Neural progenitor cell (in vitro differentiated cells): ENCODE measurements at regions not wholly inside any gene's neighbourhood (a gene's known extent, or its start where the extent isn't known, plus 50 kb on each side); places are given as distances from the start of the nearest gene placed in this dataset.

Experiments used
- DNase-seq: peaks from one replicate; pipeline ENCODE4 v3.0.0-alpha.2; 2016; ENCODE audit warnings: low spot score
- H2AFZ ChIP-seq: fragments of 200-600 bp; sonication (generic); replicated peaks from 2 replicates; pipeline ENCODE4 v1.6.1; 2016; ENCODE audit warnings: antibody characterized with exemption
- H3F3A ChIP-seq: fragments of 200-600 bp; sonication (generic); 2 replicates; pipeline ENCODE4 v1.6.1; 2016; ENCODE audit warnings: antibody characterized with exemption, low read depth
- H3K27ac ChIP-seq: fragments of 200-600 bp; sonication (generic); 2 replicates; pipeline ENCODE4 v1.5.1; 2016; ENCODE audit warnings: mild to moderate bottlenecking
- H3K27me3 ChIP-seq: fragments of 200-600 bp; sonication (generic); 2 replicates; pipeline ENCODE4 v1.6.1; 2016; ENCODE audit warnings: mild to moderate bottlenecking, moderate library complexity
- H3K36me3 ChIP-seq: fragments of 200-600 bp; sonication (generic); 2 replicates; pipeline ENCODE4 v1.5.1; 2016
- H3K4me1 ChIP-seq: fragments of 200-600 bp; sonication (generic); 2 replicates; pipeline ENCODE4 v1.6.1; 2016; ENCODE audit warnings: mixed run types
- H3K4me2 ChIP-seq: fragments of 200-600 bp; sonication (generic); 2 replicates; pipeline ENCODE4 v1.6.1; 2016
- H3K4me3 ChIP-seq: fragments of 200-600 bp; sonication (generic); 2 replicates; pipeline ENCODE4 v1.5.1; 2016
- H3K79me2 ChIP-seq: fragments of 200-600 bp; sonication (generic); 2 replicates; pipeline ENCODE4 v1.6.1; 2016; ENCODE audit warnings: low read depth
- H3K9ac ChIP-seq: fragments of 200-600 bp; sonication (generic); 2 replicates; pipeline ENCODE4 v1.6.1; 2016
- H3K9me3 ChIP-seq: fragments of 200-600 bp; sonication (generic); 2 replicates; pipeline ENCODE4 v1.5.1; 2016; ENCODE audit warnings: low read depth
- H4K20me1 ChIP-seq: fragments of 200-600 bp; sonication (generic); 2 replicates; pipeline ENCODE4 v1.6.1; 2016; ENCODE audit warnings: low read depth
- H3K27ac Mint-ChIP-seq: 3 replicates; pipeline ENCODE4 v1.8.0; 2021; ENCODE audit warnings: mixed read lengths
- H3K27me3 Mint-ChIP-seq: 2 replicates; pipeline ENCODE4 v1.8.0; 2022; ENCODE audit warnings: low read depth, mild to moderate bottlenecking, inconsistent platforms, moderate library complexity, mixed read lengths; ENCODE audit not compliant: insufficient read depth
- H3K36me3 Mint-ChIP-seq: 3 replicates; pipeline ENCODE4 v1.8.0; 2021; ENCODE audit warnings: mixed read lengths
- H3K4me1 Mint-ChIP-seq: 3 replicates; pipeline ENCODE4 v1.8.0; 2021; ENCODE audit warnings: mixed read lengths
- H3K4me3 Mint-ChIP-seq: 3 replicates; pipeline ENCODE4 v1.8.0; 2021; ENCODE audit warnings: mild to moderate bottlenecking, moderate library complexity, mixed read lengths
- H3K9me3 Mint-ChIP-seq: 3 replicates; pipeline ENCODE4 v1.8.0; 2020; ENCODE audit warnings: mixed read lengths
- CTCF ChIP-seq: fragments of 200-600 bp; sonication (generic); IDR thresholded peaks from 2 replicates; pipeline ENCODE4 v1.5.1; 2017; ENCODE audit warnings: antibody characterized with exemption, mild to moderate bottlenecking
- EZH2 ChIP-seq: fragments of 200-600 bp; sonication (generic); IDR thresholded peaks from 2 replicates; pipeline ENCODE4 v1.6.1; 2017; ENCODE audit warnings: antibody characterized with exemption, mild to moderate bottlenecking, moderate library complexity
- EZH2phosphoT487 ChIP-seq: fragments of 200-600 bp; sonication (generic); IDR thresholded peaks from 2 replicates; pipeline ENCODE4 v1.6.1; 2017; ENCODE audit warnings: antibody characterized with exemption

GRCh38 chr6:147947521-147947920 lies 395.1 kb upstream of the SASH1 start:
- Histone ChIP-seq H4K20me1 (no peaks in the 10 kb centered on the region), H3K4me1 (no peaks in the 10 kb centered on the region), H2AFZ (no peak overlapping the region), H3K9ac (no peak overlapping the region), H3K27ac (no peak overlapping the region), H3K36me3 (no peaks in the 10 kb centered on the region), H3F3A (no peaks in the 10 kb centered on the region), H3K27me3 (no peaks in the 10 kb centered on the region), H3K4me3 (no peak overlapping the region), H3K4me2 (no peak overlapping the region), H3K79me2 (no peaks in the 10 kb centered on the region), H3K9me3 (no peaks in the 10 kb centered on the region)
- DNase-seq = no peak
- Mint-ChIP-seq H3K4me1 (peaks cover 20% of the 10 kb centered on the region), H3K36me3 (peaks cover 18% of the 10 kb centered on the region), H3K9me3 (peaks cover 26% of the 10 kb centered on the region), H3K27me3 (peaks cover 13% of the 10 kb centered on the region), H3K4me3 (no peak overlapping the region), H3K27ac (no peak overlapping the region)
- TF ChIP-seq EZH2phosphoT487 (no peak), CTCF (no peak), EZH2 (no peak)

DNA sequence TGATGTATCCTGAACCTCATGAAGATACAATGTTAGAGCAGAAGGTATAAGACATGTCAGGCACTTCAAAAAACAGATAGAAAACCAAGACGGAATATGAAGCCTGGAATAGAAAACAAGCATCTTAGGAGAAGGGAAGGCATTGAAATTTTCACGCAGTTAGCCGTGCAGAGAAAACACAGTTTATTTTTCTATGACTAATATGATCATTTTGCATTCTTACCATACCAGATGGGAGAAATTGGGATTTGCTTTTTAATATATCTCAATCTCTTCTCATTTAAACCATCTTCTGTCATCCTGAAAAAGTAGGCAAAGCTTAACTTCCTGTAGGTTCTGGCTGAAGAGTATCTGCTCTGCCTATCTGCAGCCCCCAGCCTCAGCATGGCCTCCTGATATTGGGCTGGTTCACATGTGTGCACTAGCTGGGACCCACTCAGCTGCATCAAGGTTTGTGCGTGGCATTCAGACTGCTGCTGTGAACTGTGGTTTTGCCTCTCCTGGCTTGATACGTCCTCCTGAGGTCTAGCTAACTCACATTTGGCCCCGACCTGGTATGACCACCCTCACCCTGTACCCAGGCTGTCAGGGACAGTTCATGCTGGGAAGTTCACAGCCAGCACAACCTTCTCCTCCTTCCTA lies 392.5 kb upstream of the SASH1 start:
- Mint-ChIP-seq H3K27ac (no peak overlapping the region), H3K4me3 (no peak overlapping the region), H3K4me1 (peaks cover 16% of the 10 kb centered on the region), H3K27me3 (peaks cover 2% of the 10 kb centered on the region), H3K9me3 (peaks cover 8% of the 10 kb centered on the region), H3K36me3 (peaks cover 7% of the 10 kb centered on the region)
- no peak overlapping the region for H2AFZ ChIP-seq
- no peaks in the 10 kb centered on the region for H3K4me1 ChIP-seq
- no peaks in the 10 kb centered on the region for H3F3A ChIP-seq
- H3K4me2 ChIP-seq = no peak overlapping the region
- H3K79me2 ChIP-seq = no peaks in the 10 kb centered on the region
- no peaks in the 10 kb centered on the region for H4K20me1 ChIP-seq
- H3K9ac ChIP-seq = no peak overlapping the region
- H3K27me3 ChIP-seq = no peaks in the 10 kb centered on the region
- TF ChIP-seq CTCF = no peak
- no peak for TF ChIP-seq EZH2
- TF ChIP-seq EZH2phosphoT487 = no peak
- no peaks in the 10 kb centered on the region for H3K36me3 ChIP-seq
- no peak overlapping the region for H3K4me3 ChIP-seq
- no peak overlapping the region for H3K27ac ChIP-seq
- H3K9me3 ChIP-seq = no peaks in the 10 kb centered on the region
- no peak for DNase-seq

GRCh38 chr6:147950623-147950987 lies 392.0 kb upstream of the SASH1 start:
- Mint-ChIP-seq H3K27me3 (peaks cover 2% of the 10 kb centered on the region), H3K4me3 (no peak overlapping the region), H3K27ac (no peak overlapping the region), H3K9me3 (peaks cover 5% of the 10 kb centered on the region), H3K4me1 (peaks cover 16% of the 10 kb centered on the region), H3K36me3 (peaks cover 6% of the 10 kb centered on the region)
- no peak overlapping the region for H3K9ac ChIP-seq
- no peaks in the 10 kb centered on the region for H3K79me2 ChIP-seq
- H2AFZ ChIP-seq = no peak overlapping the region
- H3K4me3 ChIP-seq = no peak overlapping the region
- no peak overlapping the region for H3K27ac ChIP-seq
- no peaks in the 10 kb centered on the region for H4K20me1 ChIP-seq
- no peaks in the 10 kb centered on the region for H3K4me1 ChIP-seq
- H3K9me3 ChIP-seq = no peaks in the 10 kb centered on the region
- no peaks in the 10 kb centered on the region for H3F3A ChIP-seq
- TF ChIP-seq EZH2 (no peak), EZH2phosphoT487 (no peak), CTCF (no peak)
- no peaks in the 10 kb centered on the region for H3K27me3 ChIP-seq
- H3K36me3 ChIP-seq = no peaks in the 10 kb centered on the region
- no peak overlapping the region for H3K4me2 ChIP-seq
- DNase-seq = no peak
